Testis (tissue), 2 donors: ENCODE measurements at regions not wholly inside any gene's neighbourhood (a gene's known extent, or its start where the extent isn't known, plus 50 kb on each side); places are given as distances from the start of the nearest gene placed in this dataset.

ENCODE experiments used
- CTCF ChIP-seq, 3 experiments: fragments of 450-650 bp in 2 of 3; fragments of 200-600 bp in 1 of 3; sonication (generic) in 1 of 3; IDR thresholded peaks; one replicate each; pipeline ENCODE4 v1.5.1; 2016 to 2019; ENCODE audit warnings: antibody characterized with exemption in 3 of 3, mild to moderate bottlenecking in 2 of 3, moderate library complexity in 1 of 3
- POLR2A ChIP-seq: fragments of 450-650 bp; IDR thresholded peaks from one replicate; pipeline ENCODE4 v1.6.1; 2017; ENCODE audit warnings: antibody characterized with exemption, mild to moderate bottlenecking, moderate library complexity

- TF ChIP-seq POLR2A (no peak), CTCF (IDR thresholded peaks at IDR 0.05) (no peak)
These were observed 77.4 kb upstream of the ALDH1B1 start for GRCh38 chr9:38315085-38315595.
